HCT116 (cell line): ENCODE measurements at regions not wholly inside any gene's neighbourhood (a gene's known extent, or its start where the extent isn't known, plus 50 kb on each side); places are given as distances from the start of the nearest gene placed in this dataset.

Experiments
- ATAC-seq: fragments of 200-7000 bp; cut with Tn5 transposase; 2 replicates; pipeline ENCODE4 v1.9.1; 2020; ENCODE audit warnings: mild to moderate bottlenecking, moderate library complexity
- BruUV-seq: library from RNA; stranded (reverse); fragments of 400-500 nt; replicated peaks from 2 replicates; lab custom pipeline; 2021; lab: Mats Ljungman, UMichigan
- CTCF ChIA-PET: fragments of 300-600 bp; sonication (Branson Sonifier 250); formaldehyde crosslinking; loops from one replicate; lab custom pipeline; 2021; ENCODE audit warnings: antibody characterized with exemption; lab: Charles Lee
- POLR2A ChIA-PET: fragments of 300-600, 350-600 bp; sonication (Branson Sonifier 250); formaldehyde crosslinking; loops from one replicate; lab custom pipeline; 2021; ENCODE audit warnings: antibody characterized with exemption; lab: Charles Lee
- RAD21 ChIA-PET, 2 experiments: fragments of 300-600 bp; sonication (Branson Sonifier 250); formaldehyde crosslinking; loops; one replicate each; lab custom pipeline; 2023; ENCODE audit warnings: low total read pairs in 2 of 2; ENCODE audit not compliant: uncharacterized antibody in 2 of 2, unreplicated experiment in 2 of 2, low non-redundant PET in 1 of 2; lab: Charles Lee
- DNase-seq: peaks from one replicate; pipeline ENCODE4 v3.0.0-alpha.2; 2010; ENCODE audit warnings: low read depth, low spot score
- H2AFZ ChIP-seq: fragments of 200-600 bp; shearing (Covaris generic), sonication (generic); 2 replicates; pipeline ENCODE4 v1.6.1; 2017; ENCODE audit warnings: low read depth, mixed run types, mixed read lengths, antibody characterized with exemption, low read length; ENCODE audit not compliant: poor library complexity, severe bottlenecking
- H3K27ac ChIP-seq: 2 replicates; pipeline ENCODE4 v1.5.1; 2012; ENCODE audit warnings: low read depth, low read length
- H3K27me3 ChIP-seq: fragments of 200-600 bp; sonication (generic); 2 replicates; pipeline ENCODE4 v1.6.1; 2016; ENCODE audit warnings: mixed run types, low read length, mixed read lengths; ENCODE audit not compliant: insufficient read depth
- H3K36me3 ChIP-seq, 2 experiments: fragments of 200-500 bp in 1 of 2; fragments of 200-600 bp in 1 of 2; sonication (Bioruptor generic) in 1 of 2; sonication (generic) in 1 of 2; 2 replicates each; pipeline versions ENCODE4 v1.5.1 to v1.6.1; 2014 to 2016; ENCODE audit warnings: low read length in 2 of 2, inconsistent platforms in 1 of 2, mixed read lengths in 1 of 2, mixed run types in 1 of 2; ENCODE audit not compliant: insufficient read depth in 2 of 2, control insufficient read depth in 1 of 2
- H3K4me1 ChIP-seq, 2 experiments: fragments of 200-600 bp in 1 of 2; sonication (generic) in 1 of 2; 2 replicates each; pipeline versions ENCODE4 v1.5.1 to v1.6.1; 2012 to 2017; ENCODE audit warnings: low read length in 2 of 2, inconsistent platforms in 1 of 2, mild to moderate bottlenecking in 1 of 2, mixed read lengths in 1 of 2, mixed run types in 1 of 2, moderate library complexity in 1 of 2; ENCODE audit not compliant: insufficient read depth in 2 of 2, control insufficient read depth in 1 of 2
- H3K4me2 ChIP-seq: fragments of 200-600 bp; sonication (generic); 2 replicates; pipeline ENCODE4 v1.6.1; 2017; ENCODE audit warnings: mixed run types, low read length, mixed read lengths
- H3K4me3 ChIP-seq, 2 experiments: fragments of 200-600 bp in 1 of 2; sonication (generic) in 1 of 2; replicated peaks in 1 of 2; 2 replicates each; pipeline ENCODE4 v1.5.1; 2011 to 2016; ENCODE audit warnings: low read length in 2 of 2, control low read depth in 1 of 2, low read depth in 1 of 2, mild to moderate bottlenecking in 1 of 2, mixed read lengths in 1 of 2, mixed run types in 1 of 2
- H3K79me2 ChIP-seq: fragments of 200-600 bp; sonication (generic); 2 replicates; pipeline ENCODE4 v1.6.1; 2017; ENCODE audit warnings: mild to moderate bottlenecking, mixed run types, low read length, moderate library complexity, mixed read lengths; ENCODE audit not compliant: insufficient read depth
- H3K9ac ChIP-seq: fragments of 200-600 bp; sonication (generic); 2 replicates; pipeline ENCODE4 v1.6.1; 2016; ENCODE audit warnings: low read length, mixed read lengths
- H3K9me2 ChIP-seq: fragments of 200-600 bp; sonication (generic), shearing (Covaris generic); 2 replicates; pipeline ENCODE4 v1.6.1; 2017; ENCODE audit warnings: mixed run types, mild to moderate bottlenecking, moderate library complexity; ENCODE audit not compliant: insufficient read depth
- H3K9me3 ChIP-seq, 2 experiments: fragments of 200-500 bp in 1 of 2; fragments of 200-600 bp in 1 of 2; sonication (Bioruptor generic) in 1 of 2; sonication (generic) in 1 of 2; 2 replicates each; pipeline ENCODE4 v1.6.1; 2014 to 2017; ENCODE audit warnings: low read length in 2 of 2, mixed read lengths in 2 of 2, inconsistent platforms in 1 of 2, low read depth in 1 of 2, mild to moderate bottlenecking in 1 of 2, mixed run types in 1 of 2, moderate library complexity in 1 of 2; ENCODE audit not compliant: control insufficient read depth in 1 of 2, insufficient read depth in 1 of 2
- H4K20me1 ChIP-seq: fragments of 200-600 bp; sonication (generic), shearing (Covaris generic); 2 replicates; pipeline ENCODE4 v1.6.1; 2017; ENCODE audit warnings: mixed run types, mild to moderate bottlenecking, moderate library complexity; ENCODE audit not compliant: insufficient read depth
- CBX3 ChIP-seq: IDR thresholded peaks from 2 replicates; pipeline ENCODE4 v1.6.1; 2012; ENCODE audit warnings: low read depth
- CEBPB ChIP-seq: IDR thresholded peaks from 2 replicates; pipeline ENCODE4 v1.6.1; 2012; ENCODE audit warnings: low read depth
- ELF1 ChIP-seq: IDR thresholded peaks from 2 replicates; pipeline ENCODE4 v1.6.1; 2012; ENCODE audit warnings: low read depth, borderline replicate concordance
- EZH2 ChIP-seq: fragments of 200-600 bp; sonication (generic); IDR thresholded peaks from 2 replicates; pipeline ENCODE4 v1.6.1; 2017; ENCODE audit warnings: antibody characterized with exemption, mixed run types
- EZH2phosphoT487 ChIP-seq: fragments of 200-600 bp; IDR thresholded peaks from 2 replicates; pipeline ENCODE4 v1.6.1; 2018; ENCODE audit warnings: antibody characterized with exemption, borderline replicate concordance
- FOSL1 ChIP-seq: IDR thresholded peaks from 2 replicates; pipeline ENCODE4 v1.6.1; 2012; ENCODE audit warnings: low read depth
- JUND ChIP-seq: IDR thresholded peaks from 2 replicates; pipeline ENCODE4 v1.6.1; 2012
- POLR2A ChIP-seq: IDR thresholded peaks from 2 replicates; pipeline ENCODE4 v1.7.0; 2011; ENCODE audit warnings: borderline replicate concordance; ENCODE audit not compliant: insufficient read depth, insufficient read length; ENCODE audit errors: extremely low read depth
- RAD21 ChIP-seq: IDR thresholded peaks from 2 replicates; pipeline ENCODE4 v1.6.1; 2012; ENCODE audit warnings: low read depth, mild to moderate bottlenecking
- SIN3A ChIP-seq: IDR thresholded peaks from 2 replicates; pipeline ENCODE4 v1.6.1; 2012; ENCODE audit warnings: low read depth
- SP1 ChIP-seq: IDR thresholded peaks from 2 replicates; pipeline ENCODE4 v1.6.1; 2012; ENCODE audit warnings: low read depth
- SRF ChIP-seq: IDR thresholded peaks from 2 replicates; pipeline ENCODE4 v1.6.1; 2012; ENCODE audit warnings: low read depth
- TCF7L2 ChIP-seq: IDR thresholded peaks from 2 replicates; pipeline ENCODE4 v1.7.0; 2011; ENCODE audit warnings: borderline replicate concordance, inconsistent platforms; ENCODE audit not compliant: insufficient read depth, insufficient read length; ENCODE audit errors: extremely low read depth
- YY1 ChIP-seq: IDR thresholded peaks from 2 replicates; pipeline ENCODE4 v1.6.1; 2011; ENCODE audit warnings: low read length, low read depth, moderate library complexity, mild to moderate bottlenecking; ENCODE audit not compliant: insufficient replicate concordance; ENCODE audit errors: extremely low read depth
- ZFX ChIP-seq: fragments of 450-650 bp; IDR thresholded peaks from 2 replicates; pipeline ENCODE4 v1.6.1; 2017
- ZNF274 ChIP-seq: fragments of 200-500 bp; sonication (Bioruptor generic); IDR thresholded peaks from 2 replicates; pipeline ENCODE4 v1.6.1; 2014; ENCODE audit warnings: mild to moderate bottlenecking, low read depth, low read length, inconsistent platforms
- intact Hi-C: fragments of 100-400 bp; cut with micrococcal nuclease; formaldehyde crosslinking; loops from 2 replicates; pipeline ENCODE4 v1.10.0; 2022
- TF ChIP-seq, protein P1 (sequence below): IDR thresholded peaks from 2 replicates; pipeline ENCODE4 v1.6.1; 2012
- TF ChIP-seq, protein P2 (sequence below), 3 experiments: fragments of 200-600 bp in 1 of 3; sonication (generic) in 1 of 3; IDR thresholded peaks in 2 of 3; conservative IDR thresholded peaks in 1 of 3; 2 replicates each; pipeline ENCODE4 v1.5.1; 2012 to 2017; ENCODE audit warnings: low read depth in 2 of 3, low read length in 2 of 3, antibody characterized with exemption in 1 of 3, borderline replicate concordance in 1 of 3, control low read depth in 1 of 3, mild to moderate bottlenecking in 1 of 3, mixed read lengths in 1 of 3, mixed run types in 1 of 3, moderate library complexity in 1 of 3; ENCODE audit not compliant: insufficient read depth in 1 of 3
- TF ChIP-seq, protein P3 (sequence below): IDR thresholded peaks from 2 replicates; pipeline ENCODE4 v1.6.1; 2012

DNA sequence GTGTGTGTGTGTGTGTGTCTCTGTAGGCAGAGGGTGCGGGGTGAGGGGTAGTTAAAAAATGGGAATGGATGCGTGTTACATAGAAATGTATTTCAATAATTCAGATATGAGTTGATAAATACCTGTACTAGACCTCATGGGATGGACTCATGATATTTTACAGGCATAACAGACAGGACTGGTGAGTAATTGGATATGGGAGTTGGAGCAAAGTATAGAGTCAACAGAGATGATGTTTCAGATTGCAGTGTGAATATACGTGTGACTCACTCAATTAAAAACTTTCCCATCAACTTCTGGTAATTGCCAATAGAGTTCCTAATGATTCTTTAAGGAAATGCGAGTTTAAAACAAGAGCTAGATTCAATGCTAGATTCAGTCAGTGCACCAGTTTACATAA, 711.9 kb downstream of the C12orf50 start:
- no TSS peak for BruUV-seq
- no peaks in the 10 kb centered on the region for H4K20me1 ChIP-seq
- H3K36me3 ChIP-seq: no peaks in the 10 kb centered on the region
- no peak overlapping the region for H3K27ac ChIP-seq
- TF ChIP-seq JUND (no peak), CBX3 (no peak), SIN3A (no peak), TCF7L2 (no peak), EZH2phosphoT487 (no peak), SP1 (no peak), FOSL1 (no peak), SRF (no peak), ELF1 (no peak)
- TF ChIP-seq, protein P1, sequence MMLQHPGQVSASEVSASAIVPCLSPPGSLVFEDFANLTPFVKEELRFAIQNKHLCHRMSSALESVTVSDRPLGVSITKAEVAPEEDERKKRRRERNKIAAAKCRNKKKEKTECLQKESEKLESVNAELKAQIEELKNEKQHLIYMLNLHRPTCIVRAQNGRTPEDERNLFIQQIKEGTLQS: no peak
- H3K79me2 ChIP-seq: no peaks in the 10 kb centered on the region
- H2AFZ ChIP-seq: no peak overlapping the region
- no peaks in the 10 kb centered on the region for H3K27me3 ChIP-seq
- intact Hi-C loops: no loop called here
- no peak overlapping the region for H3K9ac ChIP-seq
- H3K4me1 ChIP-seq: no peaks in the 10 kb centered on the region
- no peaks in the 10 kb centered on the region for H3K9me3 ChIP-seq
- RAD21 ChIA-PET: no interaction called here
- CTCF ChIA-PET: no interaction called here
- DNase-seq (no peak), ATAC-seq (no peak)
- POLR2A ChIA-PET: no interaction called here
- H3K9me2 ChIP-seq: no peaks in the 10 kb centered on the region
- H3K4me3 ChIP-seq: no peak overlapping the region
- H3K4me2 ChIP-seq: no peak overlapping the region

DNA sequence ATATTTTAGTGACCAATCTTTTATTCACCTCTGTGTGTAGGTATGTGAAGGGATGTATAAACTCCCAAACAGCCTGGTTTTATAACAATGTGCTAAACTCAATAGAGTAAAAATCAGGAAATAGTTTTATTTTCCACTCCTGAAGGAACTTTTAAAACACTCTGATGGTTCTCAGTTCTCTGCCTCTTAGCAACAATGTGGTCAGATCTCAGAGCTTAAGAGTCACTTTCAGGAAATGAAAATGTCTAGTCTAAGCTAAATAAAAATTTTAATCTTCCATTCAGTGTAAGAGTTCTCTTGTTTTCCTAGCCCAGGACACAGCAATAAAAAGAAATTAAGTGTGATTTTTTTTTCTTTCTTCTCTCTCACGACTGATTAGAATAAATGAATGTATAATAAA, 718.0 kb downstream of the C12orf50 start:
- TF ChIP-seq, protein P2, sequence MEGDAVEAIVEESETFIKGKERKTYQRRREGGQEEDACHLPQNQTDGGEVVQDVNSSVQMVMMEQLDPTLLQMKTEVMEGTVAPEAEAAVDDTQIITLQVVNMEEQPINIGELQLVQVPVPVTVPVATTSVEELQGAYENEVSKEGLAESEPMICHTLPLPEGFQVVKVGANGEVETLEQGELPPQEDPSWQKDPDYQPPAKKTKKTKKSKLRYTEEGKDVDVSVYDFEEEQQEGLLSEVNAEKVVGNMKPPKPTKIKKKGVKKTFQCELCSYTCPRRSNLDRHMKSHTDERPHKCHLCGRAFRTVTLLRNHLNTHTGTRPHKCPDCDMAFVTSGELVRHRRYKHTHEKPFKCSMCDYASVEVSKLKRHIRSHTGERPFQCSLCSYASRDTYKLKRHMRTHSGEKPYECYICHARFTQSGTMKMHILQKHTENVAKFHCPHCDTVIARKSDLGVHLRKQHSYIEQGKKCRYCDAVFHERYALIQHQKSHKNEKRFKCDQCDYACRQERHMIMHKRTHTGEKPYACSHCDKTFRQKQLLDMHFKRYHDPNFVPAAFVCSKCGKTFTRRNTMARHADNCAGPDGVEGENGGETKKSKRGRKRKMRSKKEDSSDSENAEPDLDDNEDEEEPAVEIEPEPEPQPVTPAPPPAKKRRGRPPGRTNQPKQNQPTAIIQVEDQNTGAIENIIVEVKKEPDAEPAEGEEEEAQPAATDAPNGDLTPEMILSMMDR (IDR thresholded peaks at IDR 0.05 in 2 of 3, conservative IDR thresholded peaks at IDR 0.05 in 1 of 3; ENCODE audit: borderline replicate concordance in 1 of 3, insufficient read depth in 1 of 3, low read depth in 2 of 3, low read length in 2 of 3): no peak
- no peak for TF ChIP-seq CEBPB
- no peak for TF ChIP-seq TCF7L2
- no peak for TF ChIP-seq RAD21
- no peak for TF ChIP-seq YY1
- TF ChIP-seq POLR2A: no peak
- TF ChIP-seq ZNF274: no peak
- TF ChIP-seq CBX3: no peak
- TF ChIP-seq, protein P3, sequence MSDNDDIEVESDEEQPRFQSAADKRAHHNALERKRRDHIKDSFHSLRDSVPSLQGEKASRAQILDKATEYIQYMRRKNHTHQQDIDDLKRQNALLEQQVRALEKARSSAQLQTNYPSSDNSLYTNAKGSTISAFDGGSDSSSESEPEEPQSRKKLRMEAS: no peak
- TF ChIP-seq SRF: no peak
- TF ChIP-seq SP1: no peak
- no peak for TF ChIP-seq SIN3A
- TF ChIP-seq, protein P1: no peak
- TF ChIP-seq EZH2: no peak
- no peak for TF ChIP-seq ZFX
- no peak for TF ChIP-seq JUND
- TF ChIP-seq ELF1: no peak
- TF ChIP-seq FOSL1: no peak
- TF ChIP-seq, all 23 proteins: peak for 0
- RAD21 ChIA-PET: no interaction called here
- no peak for ATAC-seq

More for the DNA sequence above, 718.0 kb downstream of the C12orf50 start:
- no peaks in the 10 kb centered on the region for H3K9me3 ChIP-seq
- no peaks in the 10 kb centered on the region for H3K27me3 ChIP-seq
- intact Hi-C loops: no loop called here
- no peaks in the 10 kb centered on the region for H3K9me2 ChIP-seq
- BruUV-seq: no TSS peak
- CTCF ChIA-PET: no interaction called here
- no peak overlapping the region for H2AFZ ChIP-seq
- H3K27ac ChIP-seq: no peak overlapping the region
- H3K36me3 ChIP-seq: no peaks in the 10 kb centered on the region
- no peaks in the 10 kb centered on the region for H3K79me2 ChIP-seq
- no peak overlapping the region for H3K9ac ChIP-seq
- H3K4me3 ChIP-seq: no peak overlapping the region
- no peak for DNase-seq
- POLR2A ChIA-PET: no interaction called here
- no peaks in the 10 kb centered on the region for H3K4me1 ChIP-seq
- no peak overlapping the region for H3K4me2 ChIP-seq
- H4K20me1 ChIP-seq: no peaks in the 10 kb centered on the region
